ENCODE measurements at regions not wholly inside any gene's neighbourhood (a gene's known extent, or its start where the extent isn't known, plus 50 kb on each side); places are given as distances from the start of the nearest gene placed in this dataset.

DNA sequence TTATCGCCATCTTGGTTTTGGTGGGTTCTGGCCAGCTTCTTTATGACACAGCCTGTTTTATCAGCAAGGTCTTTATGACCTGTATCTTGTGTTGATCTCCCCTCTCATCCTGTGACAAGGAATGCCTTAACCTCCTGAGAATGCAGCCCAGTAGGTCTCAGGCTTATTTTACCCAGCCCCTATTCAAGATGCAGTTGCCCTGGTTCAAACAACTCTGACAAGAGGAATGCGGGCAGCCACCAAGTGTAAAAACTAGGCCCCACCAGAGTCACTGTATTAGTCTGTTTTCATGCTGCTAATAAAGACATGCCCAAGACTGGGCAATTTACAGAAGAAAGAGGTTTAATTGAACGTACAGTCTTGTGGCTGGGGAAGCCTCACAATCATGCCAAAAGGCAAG lies 671.3 kb downstream of the SORCS1 start:
- Mint-ChIP-seq H3K27ac (no peak overlapping the region), H3K4me3 (no peak overlapping the region), H3K27me3 (no peaks in the 10 kb centered on the region), H3K4me1 (ENCODE audit: low read depth) (no peaks in the 10 kb centered on the region), H3K36me3 (ENCODE audit: low read depth) (no peaks in the 10 kb centered on the region), H3K9me3 (peaks cover 13% of the 10 kb centered on the region)
- ATAC-seq (ENCODE audit: poor library complexity), result no peak
- no peak for DNase-seq
- ChIA-PET CTCF (no interaction called here), POLR2A (no interaction called here)
- intact Hi-C loops (cut with DNase I, micrococcal nuclease), result no loop called here
- Histone ChIP-seq H3K9me3 (ENCODE audit: control insufficient read depth in 1 of 2, insufficient read depth in 1 of 2, low read length in 2 of 2) (no peaks in the 10 kb centered on the region), H3K36me3 (ENCODE audit: insufficient read depth, low read length) (no peaks in the 10 kb centered on the region), H3K4me3 (ENCODE audit: low read length) (no peak overlapping the region), H3K27ac (ENCODE audit: low read depth in 1 of 2, low read length in 2 of 2) (no peak overlapping the region), H3K4me1 (ENCODE audit: insufficient read depth, low read length) (no peaks in the 10 kb centered on the region), H3K27me3 (ENCODE audit: control insufficient read depth in 1 of 2, insufficient read depth in 2 of 2, low read length in 2 of 2) (no peaks in the 10 kb centered on the region)
- TF ChIP-seq, protein P1, sequence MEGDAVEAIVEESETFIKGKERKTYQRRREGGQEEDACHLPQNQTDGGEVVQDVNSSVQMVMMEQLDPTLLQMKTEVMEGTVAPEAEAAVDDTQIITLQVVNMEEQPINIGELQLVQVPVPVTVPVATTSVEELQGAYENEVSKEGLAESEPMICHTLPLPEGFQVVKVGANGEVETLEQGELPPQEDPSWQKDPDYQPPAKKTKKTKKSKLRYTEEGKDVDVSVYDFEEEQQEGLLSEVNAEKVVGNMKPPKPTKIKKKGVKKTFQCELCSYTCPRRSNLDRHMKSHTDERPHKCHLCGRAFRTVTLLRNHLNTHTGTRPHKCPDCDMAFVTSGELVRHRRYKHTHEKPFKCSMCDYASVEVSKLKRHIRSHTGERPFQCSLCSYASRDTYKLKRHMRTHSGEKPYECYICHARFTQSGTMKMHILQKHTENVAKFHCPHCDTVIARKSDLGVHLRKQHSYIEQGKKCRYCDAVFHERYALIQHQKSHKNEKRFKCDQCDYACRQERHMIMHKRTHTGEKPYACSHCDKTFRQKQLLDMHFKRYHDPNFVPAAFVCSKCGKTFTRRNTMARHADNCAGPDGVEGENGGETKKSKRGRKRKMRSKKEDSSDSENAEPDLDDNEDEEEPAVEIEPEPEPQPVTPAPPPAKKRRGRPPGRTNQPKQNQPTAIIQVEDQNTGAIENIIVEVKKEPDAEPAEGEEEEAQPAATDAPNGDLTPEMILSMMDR (IDR thresholded peaks at IDR 0.05), result no peak

DNA sequence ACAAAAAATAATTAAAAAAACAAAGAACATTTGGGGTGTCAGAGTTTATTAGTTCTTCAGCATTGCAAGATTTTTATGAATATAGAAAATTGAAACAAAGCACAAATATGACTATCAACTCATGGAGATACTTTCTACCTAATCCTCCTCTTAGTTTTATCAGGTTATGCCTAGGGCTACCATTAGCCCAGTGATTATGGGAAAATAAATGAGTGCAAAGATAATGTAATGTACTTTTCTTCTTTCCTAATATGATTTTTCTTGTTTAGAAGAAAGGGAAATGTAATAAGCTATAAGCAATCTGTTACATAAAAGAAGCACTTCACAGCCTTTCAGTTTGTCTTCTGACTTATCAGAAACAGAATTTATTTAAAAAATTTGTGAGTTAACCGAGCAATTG lies 676.8 kb downstream of the SORCS1 start:
- no peaks in the 10 kb centered on the region for H3K27me3 ChIP-seq (ENCODE audit: control insufficient read depth in 1 of 2, insufficient read depth in 2 of 2, low read length in 2 of 2)
- H3K9me3 Mint-ChIP-seq, result peaks cover 13% of the 10 kb centered on the region
- TF ChIP-seq, protein P1 (IDR thresholded peaks at IDR 0.05), result no peak
- ChIA-PET POLR2A (no interaction called here), CTCF (no interaction called here)
- DNase-seq, result no peak
- no peaks in the 10 kb centered on the region for H3K9me3 ChIP-seq (ENCODE audit: control insufficient read depth in 1 of 2, insufficient read depth in 1 of 2, low read length in 2 of 2)
- ATAC-seq (ENCODE audit: poor library complexity), result no peak
- no peaks in the 10 kb centered on the region for H3K27me3 Mint-ChIP-seq
- H3K4me1 ChIP-seq (ENCODE audit: insufficient read depth, low read length), result no peaks in the 10 kb centered on the region
- H3K27ac Mint-ChIP-seq, result no peak overlapping the region
- H3K27ac ChIP-seq (ENCODE audit: low read depth in 1 of 2, low read length in 2 of 2), result no peak overlapping the region
- H3K36me3 Mint-ChIP-seq (ENCODE audit: low read depth), result no peaks in the 10 kb centered on the region
- H3K36me3 ChIP-seq (ENCODE audit: insufficient read depth, low read length), result no peaks in the 10 kb centered on the region
- no peak overlapping the region for H3K4me3 ChIP-seq (ENCODE audit: low read length)
- no peak overlapping the region for H3K4me3 Mint-ChIP-seq
- no peaks in the 10 kb centered on the region for H3K4me1 Mint-ChIP-seq (ENCODE audit: low read depth)
- intact Hi-C loops (cut with DNase I, micrococcal nuclease), result no loop called here

DNA sequence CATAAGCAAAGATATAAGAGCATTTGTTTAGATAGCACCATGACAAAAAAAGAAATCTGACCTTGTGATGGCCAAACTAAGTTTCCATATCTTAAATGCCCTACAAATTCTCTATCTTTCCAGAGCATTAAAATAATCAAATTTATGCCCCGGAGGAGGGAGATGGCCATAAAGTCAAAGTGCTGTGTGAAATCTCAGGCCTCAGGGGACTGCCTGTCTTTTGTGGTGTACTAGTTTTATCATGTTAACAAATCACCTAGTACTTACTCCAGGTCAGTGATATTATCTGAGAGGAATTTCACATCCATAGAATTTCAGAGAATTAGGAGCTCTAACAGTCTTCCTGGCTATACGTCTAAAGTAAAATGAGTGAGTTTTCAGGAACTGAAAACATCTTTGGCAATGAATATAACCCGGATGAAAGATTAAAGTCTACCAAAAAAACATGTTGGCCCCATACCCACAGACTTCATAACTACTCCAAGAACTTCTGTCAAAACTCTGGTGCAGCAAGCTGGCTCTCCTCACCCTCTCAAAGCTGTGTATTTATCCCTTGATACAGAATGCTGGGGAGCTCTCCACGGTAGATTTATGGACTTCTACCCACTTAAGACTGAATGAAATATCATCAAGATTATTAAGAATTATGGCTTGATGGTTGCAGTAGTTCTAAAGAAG lies 682.8 kb downstream of the SORCS1 start:
- no peak overlapping the region for H3K4me3 Mint-ChIP-seq
- H3K4me1 Mint-ChIP-seq (ENCODE audit: low read depth), result no peaks in the 10 kb centered on the region
- TF ChIP-seq, protein P1 (IDR thresholded peaks at IDR 0.05), result no peak
- intact Hi-C loops (cut with DNase I, micrococcal nuclease), result no loop called here
- ChIA-PET POLR2A (no interaction called here), CTCF (no interaction called here)
- Histone ChIP-seq H3K27ac (ENCODE audit: low read depth in 1 of 2, low read length in 2 of 2) (no peak overlapping the region), H3K4me1 (ENCODE audit: insufficient read depth, low read length) (no peaks in the 10 kb centered on the region), H3K9me3 (ENCODE audit: control insufficient read depth in 1 of 2, insufficient read depth in 1 of 2, low read length in 2 of 2) (no peaks in the 10 kb centered on the region), H3K36me3 (ENCODE audit: insufficient read depth, low read length) (no peaks in the 10 kb centered on the region), H3K27me3 (ENCODE audit: control insufficient read depth in 1 of 2, insufficient read depth in 2 of 2, low read length in 2 of 2) (no peaks in the 10 kb centered on the region), H3K4me3 (ENCODE audit: low read length) (no peak overlapping the region)
- no peaks in the 10 kb centered on the region for H3K36me3 Mint-ChIP-seq (ENCODE audit: low read depth)
- peaks cover 9% of the 10 kb centered on the region for H3K9me3 Mint-ChIP-seq
- H3K27me3 Mint-ChIP-seq, result no peaks in the 10 kb centered on the region
- no peak overlapping the region for H3K27ac Mint-ChIP-seq
- ATAC-seq (ENCODE audit: poor library complexity), result no peak
- DNase-seq, result no peak
